OCI-M2 (cell line): ENCODE measurements at regions not wholly inside any gene's neighbourhood (a gene's known extent, or its start where the extent isn't known, plus 50 kb on each side); places are given as distances from the start of the nearest gene placed in this dataset.

Experiments used
- DNase-seq: peaks from one replicate; lab custom pipeline; 2025; ENCODE audit not compliant: unreplicated experiment; lab: John Stamatoyannopoulos, UW

DNA sequence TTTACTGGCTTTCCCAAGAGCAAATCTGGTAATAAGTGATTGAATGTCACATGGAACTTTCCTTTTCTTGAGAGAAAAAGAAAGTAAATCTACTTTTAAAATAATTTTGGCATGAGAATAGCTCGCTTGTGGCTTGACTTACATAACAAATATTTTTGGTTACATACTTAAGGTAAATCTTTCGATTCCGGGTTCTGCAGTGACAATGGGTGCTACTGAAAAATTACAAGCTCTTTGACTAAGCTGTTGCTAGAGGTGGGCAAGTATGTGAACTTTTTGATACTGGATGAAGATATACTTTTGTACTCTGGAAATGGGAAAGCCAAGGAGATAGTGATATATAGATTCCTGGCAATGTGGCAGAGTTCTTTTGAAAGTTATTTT lies 51.9 kb upstream of the OTOL1 start:
- DNase-seq, result no peak

DNA sequence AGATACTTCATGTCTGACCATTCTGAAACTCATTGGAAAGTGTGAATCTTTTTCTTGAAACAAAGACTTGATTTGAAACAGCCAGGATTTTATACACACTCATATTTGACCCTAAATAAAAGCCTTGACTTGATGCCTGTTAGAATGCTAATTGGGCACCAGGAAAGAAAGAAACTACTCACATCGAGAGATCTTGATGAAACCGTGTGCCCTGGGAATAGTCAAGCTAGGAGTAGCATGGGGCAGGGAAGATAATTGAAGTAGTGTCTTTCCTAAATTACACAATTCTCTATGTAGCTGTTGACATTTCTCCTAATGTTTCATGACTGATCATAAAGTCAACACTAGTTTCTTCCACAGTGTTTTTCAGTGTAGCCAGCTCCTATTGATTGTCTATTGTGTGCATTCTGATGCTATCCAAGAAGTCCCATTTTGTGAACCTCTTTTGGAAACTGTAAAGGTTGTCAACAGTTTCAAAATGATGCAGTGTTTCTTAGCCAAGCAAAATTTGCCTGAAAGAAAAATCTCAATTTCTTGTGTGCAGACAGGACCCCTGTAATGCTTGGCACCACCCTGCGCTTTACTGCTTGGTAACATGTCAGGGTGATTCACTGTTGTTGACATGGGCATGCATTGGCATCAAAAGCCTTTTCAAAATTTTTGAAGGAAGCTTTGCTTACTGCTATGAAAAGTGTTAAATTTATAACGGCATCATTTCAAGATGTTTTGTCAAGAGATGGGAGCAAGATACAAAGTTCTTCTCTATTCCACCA lies 52.5 kb upstream of the OTOL1 start:
- no peak for DNase-seq

DNA sequence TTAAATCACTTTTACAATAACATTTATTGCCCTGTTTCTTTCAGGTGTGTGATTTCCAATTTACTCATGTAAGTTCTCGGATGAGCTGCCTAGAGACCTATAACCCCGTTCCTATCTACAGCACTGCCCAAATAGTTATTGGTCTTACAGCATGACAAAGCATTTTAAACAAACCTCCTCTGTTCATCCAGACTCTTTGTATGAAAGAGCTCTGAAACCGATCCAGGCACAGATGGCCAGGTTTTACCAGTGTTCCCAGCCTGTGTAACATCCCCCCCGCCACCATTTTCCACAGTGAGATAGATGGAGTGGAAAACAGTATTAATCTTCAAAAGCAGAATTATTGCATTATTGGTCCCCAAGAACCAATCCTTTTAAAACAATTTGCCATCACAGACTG lies 59.0 kb upstream of the SPTSSB start:
- no peak for DNase-seq

DNA sequence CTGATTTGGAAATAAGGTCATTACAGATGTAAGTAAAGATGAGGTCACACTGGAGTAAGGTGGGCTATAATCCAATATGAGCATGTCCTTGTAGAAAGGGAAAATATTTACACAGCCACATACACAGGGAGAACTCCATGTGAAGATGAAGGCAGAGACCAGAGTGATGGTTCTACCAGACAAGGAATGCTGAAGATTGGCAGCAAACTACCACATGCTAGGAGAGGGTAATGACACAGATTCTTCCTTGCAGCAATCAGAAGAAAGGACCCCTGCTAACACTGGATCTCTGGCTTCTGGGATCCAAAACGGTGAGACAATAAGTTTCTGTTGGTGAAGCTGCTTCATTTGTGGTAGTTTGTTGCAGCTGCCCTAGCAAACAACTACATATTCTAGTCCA lies 56.0 kb upstream of the SPTSSB start:
- no peak for DNase-seq

DNA sequence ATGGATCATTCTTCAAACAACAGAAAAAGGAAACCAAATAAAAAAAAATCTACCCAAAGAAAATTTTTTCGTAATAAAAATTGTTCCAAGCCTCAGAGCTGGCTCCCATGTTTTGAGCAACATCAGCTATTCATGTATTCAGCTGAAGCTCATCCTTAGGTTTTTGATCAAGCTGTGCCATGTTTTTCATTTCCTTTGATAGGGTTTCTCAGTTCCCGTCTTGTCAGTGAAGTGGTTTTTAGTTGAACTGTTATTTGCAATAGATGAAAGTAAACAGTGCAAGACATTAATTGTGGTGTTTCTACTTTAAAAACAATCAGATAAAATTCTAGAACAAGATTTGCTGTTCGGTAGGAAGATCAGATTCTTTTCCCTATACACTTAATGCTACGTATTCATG lies 55.4 kb upstream of the SPTSSB start:
- DNase-seq, result no peak

DNA sequence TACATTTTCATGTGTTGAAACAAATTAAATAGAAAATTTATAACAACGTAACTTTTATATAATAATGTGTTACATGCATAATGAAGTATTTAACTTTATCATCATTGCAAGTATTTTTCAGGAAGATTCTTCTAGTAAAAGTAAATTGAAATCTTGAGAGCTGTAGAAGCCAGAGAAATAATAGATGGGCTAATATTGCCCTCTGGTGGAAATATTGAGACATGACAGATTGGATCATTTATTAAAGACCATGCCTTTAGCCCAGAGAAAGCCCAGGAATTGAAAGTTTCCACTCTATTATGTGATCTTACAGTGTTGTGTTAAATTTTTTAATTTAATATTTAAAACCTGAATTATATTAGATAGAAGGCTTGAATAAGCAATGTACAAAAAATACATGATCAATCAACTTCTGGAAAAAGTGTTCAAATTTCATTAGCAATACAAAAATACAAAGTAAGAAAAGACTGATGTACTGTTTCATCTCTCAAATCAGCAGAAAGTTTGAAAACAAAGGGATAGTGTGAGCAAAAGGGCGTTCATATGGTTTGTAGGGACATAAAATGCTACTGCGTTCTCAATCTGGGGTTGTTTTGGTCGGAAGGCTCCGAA lies 52.7 kb upstream of the SPTSSB start:
- DNase-seq, result peak; percentile 24

DNA sequence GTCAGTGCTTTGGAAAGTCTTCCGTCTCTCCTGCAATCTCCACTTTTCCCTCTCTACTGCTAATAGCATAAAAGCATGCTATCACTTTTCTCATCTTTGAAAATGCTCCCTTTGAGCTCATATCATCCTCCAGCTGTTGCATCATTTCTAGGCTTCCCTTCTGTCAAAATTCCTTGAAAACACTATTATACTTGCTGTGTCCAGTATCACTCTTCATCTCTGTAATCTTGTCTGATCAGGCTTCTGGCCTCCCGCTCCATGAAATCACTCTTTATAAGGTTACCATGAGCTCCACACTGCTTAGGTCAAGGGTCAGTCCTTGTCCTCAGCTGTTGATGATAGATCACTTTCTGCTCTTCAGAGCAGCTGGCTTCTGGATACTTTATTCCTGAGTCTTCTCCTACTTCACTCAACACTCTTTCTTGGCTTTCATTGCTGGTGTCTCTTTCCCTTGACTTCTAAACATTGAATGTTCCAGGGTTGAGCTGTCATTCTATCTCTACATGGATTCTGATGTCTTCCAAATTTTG lies 50.9 kb upstream of the SPTSSB start:
- DNase-seq, result no peak
